OCI-LY1 (cell line): ENCODE measurements at regions not wholly inside any gene's neighbourhood (a gene's known extent, or its start where the extent isn't known, plus 50 kb on each side); places are given as distances from the start of the nearest gene placed in this dataset.

Experiments
- H2AFZ ChIP-seq: fragments of 200-600 bp; sonication (generic), shearing (Covaris generic); 2 replicates; pipeline ENCODE4 v1.6.0; 2014; ENCODE audit warnings: antibody characterized with exemption, mild to moderate bottlenecking, low read length
- H3F3A ChIP-seq: fragments of 200-600 bp; sonication (generic), shearing (Covaris generic); 2 replicates; pipeline ENCODE4 v1.6.0; 2014; ENCODE audit warnings: mild to moderate bottlenecking, antibody characterized with exemption, low read length, moderate library complexity; ENCODE audit not compliant: insufficient read depth
- H3K27ac ChIP-seq: fragments of 200-600 bp; sonication (generic); 2 replicates; pipeline ENCODE4 v1.5.1; 2014; ENCODE audit warnings: low read length, mixed run types, mild to moderate bottlenecking, low read depth; ENCODE audit not compliant: poor library complexity, severe bottlenecking
- H3K27me3 ChIP-seq: fragments of 200-600 bp; sonication (generic); 2 replicates; pipeline ENCODE4 v1.6.0; 2014; ENCODE audit warnings: antibody characterized with exemption, mild to moderate bottlenecking, low read length, moderate library complexity; ENCODE audit not compliant: insufficient read depth
- H3K36me3 ChIP-seq: fragments of 200-600 bp; sonication (generic); 2 replicates; pipeline ENCODE4 v1.6.1; 2014; ENCODE audit warnings: mild to moderate bottlenecking, antibody characterized with exemption, low read length, moderate library complexity, mixed read lengths; ENCODE audit not compliant: insufficient read depth
- H3K4me1 ChIP-seq: fragments of 200-600 bp; sonication (generic); 2 replicates; pipeline ENCODE4 v1.5.1; 2014; ENCODE audit warnings: mild to moderate bottlenecking, low read length, moderate library complexity; ENCODE audit not compliant: insufficient read depth, severe bottlenecking
- H3K4me2 ChIP-seq: fragments of 200-600 bp; sonication (generic), shearing (Covaris generic); 2 replicates; pipeline ENCODE4 v1.6.1; 2014; ENCODE audit warnings: low read length
- H3K4me3 ChIP-seq: fragments of 200-600 bp; sonication (generic); 2 replicates; pipeline ENCODE4 v1.5.1; 2014; ENCODE audit warnings: low read length, low read depth, mild to moderate bottlenecking, mixed read lengths; ENCODE audit not compliant: poor library complexity, severe bottlenecking
- H3K79me2 ChIP-seq: fragments of 200-600 bp; shearing (Covaris generic); 2 replicates; pipeline ENCODE4 v1.6.1; 2016; ENCODE audit warnings: mixed run types, low read length, mixed read lengths; ENCODE audit not compliant: insufficient read depth
- H3K9ac ChIP-seq: fragments of 200-600 bp; sonication (generic), shearing (Covaris generic); 2 replicates; pipeline ENCODE4 v1.6.1; 2014; ENCODE audit warnings: mild to moderate bottlenecking, low read length, mixed read lengths
- H3K9me2 ChIP-seq: fragments of 200-600 bp; sonication (generic), shearing (Covaris generic); 2 replicates; pipeline ENCODE4 v1.6.1; 2014; ENCODE audit warnings: low read depth, mild to moderate bottlenecking, low read length, mixed read lengths
- H3K9me3 ChIP-seq: fragments of 200-600 bp; shearing (Covaris generic); 2 replicates; pipeline ENCODE4 v1.6.1; 2014; ENCODE audit warnings: low read length, mixed read lengths
- H4K20me1 ChIP-seq: fragments of 200-600 bp; sonication (generic), shearing (Covaris generic); 2 replicates; pipeline ENCODE4 v1.6.0; 2016; ENCODE audit warnings: mild to moderate bottlenecking, low read length; ENCODE audit not compliant: insufficient read depth
- CTCF ChIP-seq: fragments of 200-600 bp; sonication (generic), shearing (Covaris generic); IDR thresholded peaks from 2 replicates; pipeline ENCODE4 v1.5.1; 2017; ENCODE audit warnings: mild to moderate bottlenecking, antibody characterized with exemption, low read length, moderate library complexity, mixed read lengths
- EZH2 ChIP-seq: fragments of 200-600 bp; sonication (generic), shearing (Covaris generic); IDR thresholded peaks from 2 replicates; pipeline ENCODE4 v1.8.0; 2017; ENCODE audit warnings: borderline replicate concordance, mixed run types, mild to moderate bottlenecking, antibody characterized with exemption, low read length, moderate library complexity, mixed read lengths

GRCh38 chr12:33304176-33304575 lies 135.4 kb downstream of the SYT10 start:
- Histone ChIP-seq H2AFZ (no peak overlapping the region), H3K4me3 (no peak overlapping the region), H3K9ac (no peak overlapping the region), H4K20me1 (no peaks in the 10 kb centered on the region), H3K27me3 (no peaks in the 10 kb centered on the region), H3K79me2 (no peaks in the 10 kb centered on the region), H3F3A (no peaks in the 10 kb centered on the region), H3K9me2 (no peaks in the 10 kb centered on the region), H3K9me3 (no peaks in the 10 kb centered on the region), H3K4me2 (no peak overlapping the region), H3K4me1 (no peaks in the 10 kb centered on the region), H3K36me3 (no peaks in the 10 kb centered on the region), H3K27ac (no peak overlapping the region)
- TF ChIP-seq EZH2 (no peak), CTCF (no peak)

DNA sequence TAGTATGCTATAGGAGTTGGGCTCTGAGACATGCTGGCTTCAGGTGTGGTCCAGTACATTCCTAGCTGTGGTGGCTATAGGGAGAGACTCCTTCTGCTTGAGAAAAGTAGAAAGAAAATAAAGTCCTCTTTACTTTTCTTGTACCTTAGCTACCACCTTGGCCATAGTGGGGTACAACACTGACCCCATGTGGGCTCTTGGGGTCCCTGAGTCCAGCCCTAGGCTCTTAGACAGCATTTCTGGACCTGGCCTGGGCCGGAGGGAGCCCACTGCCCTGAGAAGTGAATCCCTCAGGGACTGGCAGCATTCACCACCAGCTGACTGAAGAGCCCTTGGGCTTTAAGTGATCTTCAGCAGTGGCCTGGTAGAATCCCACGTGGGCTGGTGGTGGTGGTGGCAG lies 143.1 kb downstream of the SYT10 start:
- H2AFZ ChIP-seq, result no peak overlapping the region
- H3K9me3 ChIP-seq, result no peaks in the 10 kb centered on the region
- no peak for TF ChIP-seq EZH2
- TF ChIP-seq CTCF, result no peak
- H3K36me3 ChIP-seq, result no peaks in the 10 kb centered on the region
- H4K20me1 ChIP-seq, result no peaks in the 10 kb centered on the region
- no peaks in the 10 kb centered on the region for H3K27me3 ChIP-seq
- no peaks in the 10 kb centered on the region for H3K9me2 ChIP-seq
- no peaks in the 10 kb centered on the region for H3K4me1 ChIP-seq
- H3K27ac ChIP-seq, result no peak overlapping the region
- no peak overlapping the region for H3K4me2 ChIP-seq
- H3K9ac ChIP-seq, result no peak overlapping the region
- no peak overlapping the region for H3K4me3 ChIP-seq
- no peaks in the 10 kb centered on the region for H3F3A ChIP-seq
- no peaks in the 10 kb centered on the region for H3K79me2 ChIP-seq

DNA sequence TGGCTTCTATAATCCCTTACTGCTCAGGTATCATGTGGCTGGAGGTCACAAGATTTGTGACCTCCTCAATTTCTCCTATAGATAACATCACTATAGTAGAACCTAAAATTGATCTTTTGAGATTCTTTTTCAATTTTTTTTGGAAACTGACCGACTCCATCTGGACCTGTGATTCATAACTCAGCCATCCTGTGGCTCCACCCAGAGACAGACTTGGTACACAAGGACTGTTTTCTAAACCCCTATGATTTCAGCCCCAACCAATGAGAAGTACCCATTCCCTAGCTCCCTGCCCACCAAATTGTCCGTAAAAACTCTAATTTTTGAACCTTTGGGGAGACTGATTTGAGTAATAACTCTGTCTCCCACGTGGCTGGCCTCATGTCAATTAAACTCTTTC lies 148.9 kb downstream of the SYT10 start:
- Histone ChIP-seq H2AFZ (no peak overlapping the region), H3K4me1 (no peaks in the 10 kb centered on the region), H3K27ac (no peak overlapping the region), H3K4me2 (no peak overlapping the region), H3K36me3 (no peaks in the 10 kb centered on the region), H3K27me3 (no peaks in the 10 kb centered on the region), H3K4me3 (no peak overlapping the region), H3K9ac (no peak overlapping the region), H3K79me2 (no peaks in the 10 kb centered on the region), H3F3A (no peaks in the 10 kb centered on the region), H3K9me3 (no peaks in the 10 kb centered on the region), H3K9me2 (no peaks in the 10 kb centered on the region), H4K20me1 (no peaks in the 10 kb centered on the region)
- no peak for TF ChIP-seq CTCF
- no peak for TF ChIP-seq EZH2
